IPS DF 4.7 (cell line): ENCODE measurements at regions not wholly inside any gene's neighbourhood (a gene's known extent, or its start where the extent isn't known, plus 50 kb on each side); places are given as distances from the start of the nearest gene placed in this dataset.

Experiments
- DNase-seq: peaks from one replicate; pipeline ENCODE4 v3.0.0-alpha.2; 2013; ENCODE audit warnings: low spot score; ENCODE audit errors: extremely low read depth

GRCh38 chr12:89106950-89107349 is 245.4 kb downstream of the DUSP6 start:
- DNase-seq, result no peak

GRCh38 chr12:89105243-89105642 is 247.1 kb downstream of the DUSP6 start:
- DNase-seq, result no peak

- no peak for DNase-seq
Measured at GRCh38 chr12:89103831-89104230, 248.5 kb downstream of the DUSP6 start.

- no peak for DNase-seq
Measured at GRCh38 chr12:89101440-89101839, 250.9 kb downstream of the DUSP6 start.

GRCh38 chr12:89098441-89099112 is 253.7 kb downstream of the DUSP6 start:
- DNase-seq, result no peak

- no peak for DNase-seq
Measured at GRCh38 chr12:89092297-89092696, 260.0 kb downstream of the DUSP6 start.

GRCh38 chr12:89091293-89091841 is 260.9 kb downstream of the DUSP6 start:
- DNase-seq, result no peak

GRCh38 chr12:89089264-89089663 is 263.0 kb downstream of the DUSP6 start:
- DNase-seq, result no peak

- DNase-seq, result no peak
Measured at GRCh38 chr12:89087876-89088275, 264.4 kb downstream of the DUSP6 start.

- no peak for DNase-seq
Measured at GRCh38 chr12:89087149-89087825, 265.0 kb downstream of the DUSP6 start.

GRCh38 chr12:89085421-89085820 is 266.9 kb downstream of the DUSP6 start:
- DNase-seq, result no peak

GRCh38 chr12:89084751-89085150 is 267.6 kb downstream of the DUSP6 start:
- no peak for DNase-seq

- no peak for DNase-seq
Measured at GRCh38 chr12:89083491-89083890, 268.8 kb downstream of the DUSP6 start.

- DNase-seq, result no peak
Measured at GRCh38 chr12:89082370-89082753, 269.9 kb downstream of the DUSP6 start.

- DNase-seq, result no peak
Measured at GRCh38 chr12:89081719-89082369, 270.5 kb downstream of the DUSP6 start.

GRCh38 chr12:89080793-89081465 is 271.4 kb downstream of the DUSP6 start:
- DNase-seq, result no peak

- no peak for DNase-seq
Measured at GRCh38 chr12:89075880-89076540, 276.3 kb downstream of the DUSP6 start.

- DNase-seq, result no peak
Measured at GRCh38 chr12:89073659-89074058, 278.6 kb downstream of the DUSP6 start.

- no peak for DNase-seq
Measured at GRCh38 chr12:89073027-89073398, 279.3 kb downstream of the DUSP6 start.

- DNase-seq, result no peak
Measured at GRCh38 chr12:89072294-89073026, 279.8 kb downstream of the DUSP6 start.

GRCh38 chr12:89070603-89071002 is 281.7 kb downstream of the DUSP6 start:
- no peak for DNase-seq
